ENCODE measurements at regions not wholly inside any gene's neighbourhood (a gene's known extent, or its start where the extent isn't known, plus 50 kb on each side); places are given as distances from the start of the nearest gene placed in this dataset.

DNA sequence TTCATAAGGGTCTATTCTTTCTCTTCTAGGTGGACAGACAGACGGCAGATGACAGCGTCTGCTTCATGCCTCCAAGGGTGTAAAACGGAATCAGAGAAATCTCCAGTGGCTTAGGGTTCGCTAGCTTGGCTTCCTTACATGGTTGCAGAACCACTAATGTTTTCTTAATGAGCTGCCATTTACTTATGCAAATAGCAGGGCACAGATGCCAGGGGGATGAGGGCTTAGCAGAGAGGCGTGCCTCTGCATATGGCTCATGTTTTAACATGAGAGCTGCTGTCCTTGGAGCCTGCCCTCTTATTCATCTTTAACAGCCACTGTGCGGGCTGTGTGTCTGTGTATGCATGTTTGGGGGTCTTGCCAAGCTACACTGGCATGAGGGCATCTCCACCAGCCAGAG lies 119.6 kb downstream of the IER5 start:
- Histone ChIP-seq H3K36me3 (no peaks in the 10 kb centered on the region), H3K4me3 (no peak overlapping the region), H3K27ac (no peak overlapping the region), H3K9me3 (no peaks in the 10 kb centered on the region), H3K4me1 (ENCODE audit: control insufficient read depth in 1 of 2, low read depth in 2 of 2) (no peaks in the 10 kb centered on the region), H3K27me3 (replicated peaks; ENCODE audit: insufficient read depth) (no peaks in the 10 kb centered on the region)
- DNase-seq (ENCODE audit: low spot score) (no peak), ATAC-seq (ENCODE audit: insufficient number of reproducible peaks, low FRiP score, low read depth) (no peak)
- no peak for TF ChIP-seq CTCF (IDR thresholded peaks at IDR 0.05)

GRCh38 chr1:181208967-181209366 lies 120.5 kb downstream of the IER5 start:
- Histone ChIP-seq H3K4me3 (no peak overlapping the region), H3K27ac (no peak overlapping the region), H3K4me1 (ENCODE audit: control insufficient read depth in 1 of 2, low read depth in 2 of 2) (no peaks in the 10 kb centered on the region), H3K27me3 (replicated peaks; ENCODE audit: insufficient read depth) (no peaks in the 10 kb centered on the region), H3K9me3 (no peaks in the 10 kb centered on the region), H3K36me3 (no peaks in the 10 kb centered on the region)
- no peak for TF ChIP-seq CTCF (IDR thresholded peaks at IDR 0.05)
- ATAC-seq (ENCODE audit: insufficient number of reproducible peaks, low FRiP score, low read depth) (no peak), DNase-seq (ENCODE audit: low spot score) (no peak)

DNA sequence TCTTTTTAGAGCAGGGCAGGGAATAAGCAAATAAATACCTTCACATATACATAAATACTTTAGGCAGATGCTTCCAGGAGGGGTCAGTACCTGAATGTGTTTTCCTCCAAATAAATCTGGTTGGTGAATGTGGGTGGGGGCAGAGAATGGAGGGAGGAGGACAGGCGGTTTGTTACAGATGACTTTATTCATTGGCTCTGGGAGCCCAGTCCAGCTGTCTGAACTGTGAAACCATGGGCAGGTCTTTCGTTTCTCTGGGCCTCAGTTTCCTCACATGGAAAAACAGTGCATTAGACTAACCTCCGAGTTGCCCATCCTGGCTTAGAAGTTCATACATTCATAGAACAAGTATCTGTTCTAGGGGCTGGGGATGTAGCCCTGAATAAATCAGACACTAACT lies 124.6 kb downstream of the IER5 start:
- no peaks in the 10 kb centered on the region for H3K4me1 ChIP-seq (ENCODE audit: control insufficient read depth in 1 of 2, low read depth in 2 of 2)
- H3K27ac ChIP-seq: no peak overlapping the region
- H3K9me3 ChIP-seq: no peaks in the 10 kb centered on the region
- DNase-seq (ENCODE audit: low spot score) (no peak), ATAC-seq (ENCODE audit: insufficient number of reproducible peaks, low FRiP score, low read depth) (no peak)
- H3K36me3 ChIP-seq: no peaks in the 10 kb centered on the region
- no peak overlapping the region for H3K4me3 ChIP-seq
- no peaks in the 10 kb centered on the region for H3K27me3 ChIP-seq (replicated peaks; ENCODE audit: insufficient read depth)
- no peak for TF ChIP-seq CTCF (IDR thresholded peaks at IDR 0.05)

DNA sequence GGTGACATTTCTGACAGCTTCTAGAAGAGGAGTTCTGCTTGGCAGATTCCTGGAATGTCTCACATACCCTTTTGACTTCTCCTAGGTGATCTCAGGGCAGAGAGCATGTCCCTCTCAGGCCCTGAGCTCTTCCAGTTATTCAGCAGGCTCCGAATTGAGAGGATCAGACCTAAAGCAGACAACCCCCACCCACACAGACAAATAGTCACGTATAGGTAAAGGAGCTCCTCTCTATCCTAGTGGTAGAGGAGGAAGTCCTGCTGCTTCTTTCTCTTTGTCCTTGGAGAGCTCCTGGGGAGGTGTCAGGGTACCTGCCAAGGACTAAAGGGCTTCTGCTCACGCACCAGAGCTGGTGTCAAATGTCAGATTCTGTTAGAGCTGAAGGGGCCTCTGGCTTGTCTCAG lies 128.1 kb downstream of the IER5 start:
- H3K27me3 ChIP-seq (replicated peaks; ENCODE audit: insufficient read depth): no peaks in the 10 kb centered on the region
- DNase-seq (ENCODE audit: low spot score) (no peak), ATAC-seq (ENCODE audit: insufficient number of reproducible peaks, low FRiP score, low read depth) (no peak)
- no peaks in the 10 kb centered on the region for H3K4me1 ChIP-seq (ENCODE audit: control insufficient read depth in 1 of 2, low read depth in 2 of 2)
- no peak for TF ChIP-seq CTCF (IDR thresholded peaks at IDR 0.05)
- no peak overlapping the region for H3K27ac ChIP-seq
- no peaks in the 10 kb centered on the region for H3K9me3 ChIP-seq
- no peak overlapping the region for H3K4me3 ChIP-seq
- no peaks in the 10 kb centered on the region for H3K36me3 ChIP-seq

- ATAC-seq (ENCODE audit: insufficient number of reproducible peaks, low FRiP score, low read depth) (no peak), DNase-seq (ENCODE audit: low spot score) (no peak)
- no peak for TF ChIP-seq CTCF (IDR thresholded peaks at IDR 0.05)
- H3K9me3 ChIP-seq: no peaks in the 10 kb centered on the region
- H3K4me1 ChIP-seq (ENCODE audit: control insufficient read depth in 1 of 2, low read depth in 2 of 2): no peaks in the 10 kb centered on the region
- no peaks in the 10 kb centered on the region for H3K36me3 ChIP-seq
- no peak overlapping the region for H3K4me3 ChIP-seq
- no peak overlapping the region for H3K27ac ChIP-seq
- H3K27me3 ChIP-seq (replicated peaks; ENCODE audit: insufficient read depth): no peaks in the 10 kb centered on the region
Observed at GRCh38 chr1:181219938-181220337, 131.4 kb downstream of the IER5 start.

All from thoracic aorta (tissue), 2 donors.